ENCODE measurements at regions not wholly inside any gene's neighbourhood (a gene's known extent, or its start where the extent isn't known, plus 50 kb on each side); places are given as distances from the start of the nearest gene placed in this dataset.

DNA sequence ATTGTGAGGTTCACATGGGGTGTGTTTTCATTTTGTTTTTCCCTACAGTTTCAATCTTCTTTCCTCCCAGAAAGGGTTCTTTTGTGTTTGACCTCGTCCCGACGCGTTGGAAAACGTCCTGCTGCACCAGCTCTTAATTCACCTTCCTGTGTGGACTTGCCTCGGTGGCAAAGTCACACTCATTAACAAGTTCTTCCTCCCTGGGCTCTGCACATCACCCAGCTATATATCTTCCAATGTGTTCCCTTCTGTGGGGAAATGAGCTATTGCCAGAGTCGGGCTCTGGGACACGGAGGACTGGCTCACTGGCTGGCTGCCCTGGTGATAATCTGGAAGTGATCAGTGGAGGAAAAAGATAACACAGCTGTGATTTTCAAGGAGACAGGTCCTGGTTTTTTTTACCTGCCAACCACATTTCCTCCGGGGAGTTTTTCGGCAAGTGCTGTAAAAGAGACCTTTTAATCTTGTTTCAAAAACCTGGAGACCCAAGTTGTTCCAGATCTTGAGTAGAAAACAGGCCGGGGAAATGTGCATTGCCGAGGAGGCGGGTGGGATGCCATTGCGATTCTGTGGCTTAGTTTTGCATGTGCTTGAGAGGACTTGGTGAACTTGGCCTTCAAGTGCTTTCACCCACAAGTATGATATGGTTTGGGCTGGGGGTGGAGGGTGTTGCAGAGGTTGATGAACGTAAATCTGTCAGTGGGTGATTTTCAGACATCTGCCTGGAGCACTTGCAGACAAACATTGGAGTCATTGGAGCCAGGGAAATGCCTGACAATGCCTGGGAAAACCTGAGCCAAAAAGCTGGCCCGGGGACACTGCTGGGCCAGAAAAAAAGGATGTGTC, 96.5 kb upstream of the CREB5 start:
- TF ChIP-seq, protein P1, sequence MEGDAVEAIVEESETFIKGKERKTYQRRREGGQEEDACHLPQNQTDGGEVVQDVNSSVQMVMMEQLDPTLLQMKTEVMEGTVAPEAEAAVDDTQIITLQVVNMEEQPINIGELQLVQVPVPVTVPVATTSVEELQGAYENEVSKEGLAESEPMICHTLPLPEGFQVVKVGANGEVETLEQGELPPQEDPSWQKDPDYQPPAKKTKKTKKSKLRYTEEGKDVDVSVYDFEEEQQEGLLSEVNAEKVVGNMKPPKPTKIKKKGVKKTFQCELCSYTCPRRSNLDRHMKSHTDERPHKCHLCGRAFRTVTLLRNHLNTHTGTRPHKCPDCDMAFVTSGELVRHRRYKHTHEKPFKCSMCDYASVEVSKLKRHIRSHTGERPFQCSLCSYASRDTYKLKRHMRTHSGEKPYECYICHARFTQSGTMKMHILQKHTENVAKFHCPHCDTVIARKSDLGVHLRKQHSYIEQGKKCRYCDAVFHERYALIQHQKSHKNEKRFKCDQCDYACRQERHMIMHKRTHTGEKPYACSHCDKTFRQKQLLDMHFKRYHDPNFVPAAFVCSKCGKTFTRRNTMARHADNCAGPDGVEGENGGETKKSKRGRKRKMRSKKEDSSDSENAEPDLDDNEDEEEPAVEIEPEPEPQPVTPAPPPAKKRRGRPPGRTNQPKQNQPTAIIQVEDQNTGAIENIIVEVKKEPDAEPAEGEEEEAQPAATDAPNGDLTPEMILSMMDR (IDR thresholded peaks at IDR 0.05), result no peak

DNA sequence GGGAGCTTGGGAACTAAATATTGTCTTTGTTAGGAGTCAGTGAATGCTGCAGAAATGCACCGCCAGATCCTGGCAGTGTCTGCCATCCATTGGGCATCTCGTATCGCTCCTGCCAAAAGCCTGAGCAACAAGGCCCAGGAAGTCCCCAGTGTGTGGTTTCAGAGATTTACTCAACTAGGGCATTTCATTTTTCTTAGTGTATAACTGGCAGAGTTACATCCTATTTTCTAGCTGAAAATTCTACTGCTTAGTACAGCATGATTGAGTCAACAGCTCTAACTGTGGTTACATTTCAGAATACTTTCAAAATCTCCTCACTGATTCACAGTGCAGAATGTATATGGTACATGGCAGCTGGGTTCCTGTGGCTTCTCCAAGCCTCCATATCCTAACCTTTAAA, 95.8 kb upstream of the CREB5 start:
- TF ChIP-seq, protein P1 (IDR thresholded peaks at IDR 0.05), result no peak

DNA sequence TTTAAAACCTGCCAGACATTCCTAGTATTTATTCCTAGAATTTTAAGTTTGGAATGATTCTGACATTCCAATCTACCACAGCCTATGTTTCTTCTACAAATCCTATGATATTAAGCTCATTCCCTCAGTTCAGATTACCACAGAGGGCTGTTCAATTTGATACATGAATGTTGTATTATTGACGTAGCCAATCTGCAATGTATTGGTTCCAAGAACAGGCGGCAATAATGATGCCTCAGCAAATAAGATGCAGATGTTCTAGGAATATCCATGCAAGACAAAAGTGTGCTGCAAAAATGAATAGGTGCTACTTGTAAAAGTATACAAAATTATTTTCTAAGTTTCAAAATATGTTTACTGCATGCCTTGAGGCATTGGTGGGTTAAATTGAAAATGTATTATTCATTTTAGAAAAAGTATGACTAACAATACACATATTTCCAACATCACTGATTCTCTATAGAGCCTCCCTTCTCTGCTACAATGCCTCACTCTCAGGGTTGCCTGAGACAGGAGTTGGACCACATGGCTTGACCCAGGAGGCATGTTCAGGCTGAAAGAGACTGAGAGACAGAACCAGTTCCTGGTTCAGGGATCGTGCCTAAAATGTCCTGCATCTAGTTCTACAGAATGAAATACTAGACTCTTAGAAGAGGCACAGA, 94.1 kb upstream of the CREB5 start:
- TF ChIP-seq, protein P1 (IDR thresholded peaks at IDR 0.05), result no peak

DNA sequence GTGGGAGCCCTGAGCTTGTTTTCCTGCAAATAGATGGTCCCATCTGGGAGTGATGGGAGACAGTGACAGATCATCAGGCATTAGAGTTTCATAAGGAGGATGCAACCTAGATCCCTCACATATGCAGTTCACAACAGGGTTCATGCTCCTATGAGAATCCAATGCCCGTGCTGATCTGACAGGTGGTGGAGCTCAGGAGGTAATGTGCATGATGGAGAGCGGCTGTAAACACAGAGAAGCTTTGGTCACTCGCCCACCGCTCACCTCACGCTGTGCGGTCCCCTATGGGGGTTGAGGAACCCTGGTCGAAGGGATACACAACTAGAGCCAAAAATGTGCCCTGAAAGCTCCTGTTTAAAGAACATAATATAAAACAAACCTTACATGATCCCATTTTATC, 88.5 kb upstream of the CREB5 start:
- TF ChIP-seq, protein P1 (IDR thresholded peaks at IDR 0.05), result no peak

DNA sequence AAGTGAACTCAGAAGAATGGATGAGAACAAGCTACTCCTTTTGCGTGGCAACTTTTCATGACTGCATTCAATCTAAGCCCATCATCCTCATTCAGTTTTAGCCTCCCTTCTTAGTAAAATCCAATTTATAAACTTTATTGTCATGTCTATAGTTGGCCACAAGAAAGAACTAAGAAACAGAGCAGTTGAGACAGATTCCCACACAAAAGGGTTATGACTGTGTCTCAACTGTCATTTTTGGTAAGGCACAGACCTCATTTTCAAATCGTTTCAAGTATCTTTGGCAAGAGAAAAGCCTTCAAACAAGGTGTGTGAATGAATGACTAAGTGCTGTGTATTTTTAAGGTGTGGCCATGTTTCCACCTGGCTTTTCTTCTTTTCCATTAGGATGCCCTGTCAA, 84.2 kb upstream of the CREB5 start:
- TF ChIP-seq, protein P1 (IDR thresholded peaks at IDR 0.05), result no peak

DNA sequence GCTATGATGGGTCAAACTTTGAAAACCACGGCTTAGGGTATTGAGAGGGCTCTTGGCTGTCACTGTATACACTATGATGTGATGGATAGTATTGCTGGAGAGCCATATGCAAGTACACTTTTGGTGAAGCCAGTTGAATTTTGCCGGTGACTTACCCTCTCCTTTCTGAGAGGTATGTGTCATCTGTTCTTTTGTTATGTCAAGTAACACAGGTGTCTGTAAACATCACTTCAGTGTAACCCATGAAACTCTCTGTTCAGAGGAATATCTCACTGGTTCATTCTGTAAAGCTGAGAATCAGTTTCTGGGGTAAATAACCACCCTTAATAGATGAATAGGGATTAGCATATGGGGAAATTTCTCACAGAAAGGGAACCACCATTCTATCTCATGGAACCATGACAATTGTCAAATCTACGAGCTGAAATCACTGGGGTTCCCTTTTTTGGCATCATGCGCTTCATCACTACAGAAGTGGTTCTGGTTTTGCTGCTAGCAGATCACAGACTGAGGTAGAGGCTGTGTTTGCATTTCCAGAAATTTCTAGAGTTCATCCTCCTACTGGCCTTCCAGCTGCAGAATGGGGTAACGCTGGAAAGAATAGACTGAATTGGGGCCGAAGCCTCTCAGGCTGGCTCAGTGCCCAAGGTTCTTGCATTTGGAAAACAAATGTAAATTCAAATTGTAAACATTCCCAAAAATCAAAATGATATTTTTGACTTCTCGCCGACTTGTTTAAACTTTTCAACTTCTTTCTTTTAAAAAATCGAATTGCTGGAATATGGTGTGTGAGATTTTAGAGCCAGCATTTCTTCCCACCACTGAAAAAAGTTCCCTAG, 83.3 kb upstream of the CREB5 start:
- TF ChIP-seq, protein P1 (IDR thresholded peaks at IDR 0.05), result no peak

DNA sequence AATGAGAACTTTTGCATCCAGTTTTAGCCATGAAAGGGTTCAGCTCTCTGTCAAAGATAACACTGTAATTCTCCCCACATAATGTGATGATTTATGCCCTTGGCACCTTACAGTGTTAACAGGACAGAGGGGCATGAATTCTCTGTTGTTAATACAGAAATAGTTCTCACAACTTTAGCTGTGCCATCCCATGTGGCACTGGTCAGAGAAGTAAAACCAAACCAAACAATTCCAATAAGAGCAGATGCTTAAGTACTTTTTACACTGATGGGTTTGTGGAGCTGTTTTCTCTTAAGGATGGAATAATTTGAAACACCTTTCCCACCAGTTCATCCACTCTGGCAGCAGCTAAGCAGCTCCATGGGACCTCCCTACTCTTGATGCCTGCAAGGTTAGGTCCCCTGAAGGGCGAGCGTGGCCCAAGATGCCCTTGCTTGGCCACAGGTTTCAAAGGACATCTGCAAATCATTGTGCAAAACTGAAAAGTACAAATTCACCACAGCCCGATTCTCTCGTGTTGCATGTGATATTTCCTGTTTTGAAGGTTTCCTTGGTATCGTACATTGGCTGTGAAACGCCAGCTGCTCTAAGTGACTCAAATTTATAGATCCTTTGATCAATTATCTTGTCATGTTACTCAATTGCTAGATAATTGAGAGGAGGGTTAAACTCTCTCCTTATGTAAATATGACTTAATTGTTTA, 82.5 kb upstream of the CREB5 start:
- TF ChIP-seq, protein P1 (IDR thresholded peaks at IDR 0.05), result no peak
